GM12878 (cell line): ENCODE measurements at regions not wholly inside any gene's neighbourhood (a gene's known extent, or its start where the extent isn't known, plus 50 kb on each side); places are given as distances from the start of the nearest gene placed in this dataset.

Experiments used
- BCL11A ChIP-seq: IDR thresholded peaks from 2 replicates; pipeline ENCODE4 v1.6.1; 2011; ENCODE audit warnings: low read depth, low read length
- BRCA1 ChIP-seq: IDR thresholded peaks from 2 replicates; pipeline ENCODE4 v1.6.1; 2011; ENCODE audit warnings: low read depth, low read length, improper control_type of control experiment
- MAX ChIP-seq: IDR thresholded peaks from 2 replicates; pipeline ENCODE4 v1.6.1; 2012; ENCODE audit warnings: low read depth, low read length, improper control_type of control experiment
- MEF2B ChIP-seq: fragments of 450-650 bp; IDR thresholded peaks from 2 replicates; pipeline ENCODE4 v1.6.1; 2018; ENCODE audit warnings: mild to moderate bottlenecking, moderate library complexity; ENCODE audit not compliant: partially characterized antibody, poor library complexity, severe bottlenecking
- MTA2 ChIP-seq: fragments of 450-650 bp; IDR thresholded peaks from 2 replicates; pipeline ENCODE4 v1.6.1; 2016; ENCODE audit warnings: low read depth, mild to moderate bottlenecking, moderate library complexity
- RB1 ChIP-seq: fragments of 450-650 bp; formaldehyde crosslinking; IDR thresholded peaks from 2 replicates; pipeline ENCODE4 v1.6.1; 2017; ENCODE audit warnings: mild to moderate bottlenecking, borderline replicate concordance
- RCOR1 ChIP-seq: conservative IDR thresholded peaks from 2 replicates; pipeline ENCODE4 v1.6.1; 2012; ENCODE audit warnings: low read depth, low read length, improper control_type of control experiment
- TCF12 ChIP-seq: IDR thresholded peaks from 2 replicates; pipeline ENCODE4 v1.6.1; 2011; ENCODE audit warnings: low read depth, mild to moderate bottlenecking, low read length
- ZBED1 ChIP-seq: IDR thresholded peaks from 2 replicates; pipeline ENCODE4 v1.6.1; 2016; ENCODE audit warnings: borderline replicate concordance
- TF ChIP-seq, protein P1 (sequence below): fragments of 450-650 bp; IDR thresholded peaks from 2 replicates; pipeline ENCODE4 v1.6.1; 2016; ENCODE audit warnings: mild to moderate bottlenecking, moderate library complexity, borderline replicate concordance
- TF ChIP-seq, protein P2 (sequence below): fragments of 450-650 bp; IDR thresholded peaks from 2 replicates; pipeline ENCODE4 v1.6.1; 2018; ENCODE audit warnings: mild to moderate bottlenecking, low read depth, moderate library complexity; ENCODE audit not compliant: partially characterized antibody

DNA sequence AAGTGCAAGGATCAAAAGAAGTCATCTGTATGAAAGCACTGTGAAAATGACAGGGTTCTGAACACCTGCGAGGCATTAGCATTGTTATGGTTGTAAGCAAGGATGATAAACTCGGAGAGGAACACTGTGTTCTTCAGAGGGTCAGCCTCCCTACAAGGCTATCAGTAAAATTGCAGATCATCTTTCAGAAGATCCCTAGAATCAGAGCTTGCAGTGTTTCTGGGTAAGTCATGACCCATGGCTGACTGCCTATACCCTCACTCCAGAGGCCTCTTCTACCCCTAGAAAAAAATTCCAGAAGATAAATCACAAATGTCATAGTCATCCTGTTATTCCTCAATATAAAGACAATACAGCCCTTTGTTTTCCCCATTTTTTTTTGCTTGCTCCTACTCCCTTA is 292.6 kb downstream of the DMAC1 start (continued):
- TF ChIP-seq BCL11A (no peak), MAX (no peak), MEF2B (no peak), ZBED1 (no peak), MTA2 (no peak), RCOR1 (no peak), TCF12 (no peak), RB1 (no peak), BRCA1 (no peak)
- TF ChIP-seq, protein P1, sequence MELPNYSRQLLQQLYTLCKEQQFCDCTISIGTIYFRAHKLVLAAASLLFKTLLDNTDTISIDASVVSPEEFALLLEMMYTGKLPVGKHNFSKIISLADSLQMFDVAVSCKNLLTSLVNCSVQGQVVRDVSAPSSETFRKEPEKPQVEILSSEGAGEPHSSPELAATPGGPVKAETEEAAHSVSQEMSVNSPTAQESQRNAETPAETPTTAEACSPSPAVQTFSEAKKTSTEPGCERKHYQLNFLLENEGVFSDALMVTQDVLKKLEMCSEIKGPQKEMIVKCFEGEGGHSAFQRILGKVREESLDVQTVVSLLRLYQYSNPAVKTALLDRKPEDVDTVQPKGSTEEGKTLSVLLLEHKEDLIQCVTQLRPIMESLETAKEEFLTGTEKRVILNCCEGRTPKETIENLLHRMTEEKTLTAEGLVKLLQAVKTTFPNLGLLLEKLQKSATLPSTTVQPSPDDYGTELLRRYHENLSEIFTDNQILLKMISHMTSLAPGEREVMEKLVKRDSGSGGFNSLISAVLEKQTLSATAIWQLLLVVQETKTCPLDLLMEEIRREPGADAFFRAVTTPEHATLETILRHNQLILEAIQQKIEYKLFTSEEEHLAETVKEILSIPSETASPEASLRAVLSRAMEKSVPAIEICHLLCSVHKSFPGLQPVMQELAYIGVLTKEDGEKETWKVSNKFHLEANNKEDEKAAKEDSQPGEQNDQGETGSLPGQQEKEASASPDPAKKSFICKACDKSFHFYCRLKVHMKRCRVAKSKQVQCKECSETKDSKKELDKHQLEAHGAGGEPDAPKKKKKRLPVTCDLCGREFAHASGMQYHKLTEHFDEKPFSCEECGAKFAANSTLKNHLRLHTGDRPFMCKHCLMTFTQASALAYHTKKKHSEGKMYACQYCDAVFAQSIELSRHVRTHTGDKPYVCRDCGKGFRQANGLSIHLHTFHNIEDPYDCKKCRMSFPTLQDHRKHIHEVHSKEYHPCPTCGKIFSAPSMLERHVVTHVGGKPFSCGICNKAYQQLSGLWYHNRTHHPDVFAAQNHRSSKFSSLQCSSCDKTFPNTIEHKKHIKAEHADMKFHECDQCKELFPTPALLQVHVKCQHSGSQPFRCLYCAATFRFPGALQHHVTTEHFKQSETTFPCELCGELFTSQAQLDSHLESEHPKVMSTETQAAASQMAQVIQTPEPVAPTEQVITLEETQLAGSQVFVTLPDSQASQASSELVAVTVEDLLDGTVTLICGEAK, result no peak
- TF ChIP-seq, protein P2, sequence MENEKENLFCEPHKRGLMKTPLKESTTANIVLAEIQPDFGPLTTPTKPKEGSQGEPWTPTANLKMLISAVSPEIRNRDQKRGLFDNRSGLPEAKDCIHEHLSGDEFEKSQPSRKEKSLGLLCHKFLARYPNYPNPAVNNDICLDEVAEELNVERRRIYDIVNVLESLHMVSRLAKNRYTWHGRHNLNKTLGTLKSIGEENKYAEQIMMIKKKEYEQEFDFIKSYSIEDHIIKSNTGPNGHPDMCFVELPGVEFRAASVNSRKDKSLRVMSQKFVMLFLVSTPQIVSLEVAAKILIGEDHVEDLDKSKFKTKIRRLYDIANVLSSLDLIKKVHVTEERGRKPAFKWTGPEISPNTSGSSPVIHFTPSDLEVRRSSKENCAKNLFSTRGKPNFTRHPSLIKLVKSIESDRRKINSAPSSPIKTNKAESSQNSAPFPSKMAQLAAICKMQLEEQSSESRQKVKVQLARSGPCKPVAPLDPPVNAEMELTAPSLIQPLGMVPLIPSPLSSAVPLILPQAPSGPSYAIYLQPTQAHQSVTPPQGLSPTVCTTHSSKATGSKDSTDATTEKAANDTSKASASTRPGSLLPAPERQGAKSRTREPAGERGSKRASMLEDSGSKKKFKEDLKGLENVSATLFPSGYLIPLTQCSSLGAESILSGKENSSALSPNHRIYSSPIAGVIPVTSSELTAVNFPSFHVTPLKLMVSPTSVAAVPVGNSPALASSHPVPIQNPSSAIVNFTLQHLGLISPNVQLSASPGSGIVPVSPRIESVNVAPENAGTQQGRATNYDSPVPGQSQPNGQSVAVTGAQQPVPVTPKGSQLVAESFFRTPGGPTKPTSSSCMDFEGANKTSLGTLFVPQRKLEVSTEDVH, result no peak
- TF ChIP-seq, all 136 proteins: peak for 0
